ENCODE measurements at regions not wholly inside any gene's neighbourhood (a gene's known extent, or its start where the extent isn't known, plus 50 kb on each side); places are given as distances from the start of the nearest gene placed in this dataset.
A peak's percentile ranks its signal among the peaks of the same experiment; 100 is the strongest.

DNA sequence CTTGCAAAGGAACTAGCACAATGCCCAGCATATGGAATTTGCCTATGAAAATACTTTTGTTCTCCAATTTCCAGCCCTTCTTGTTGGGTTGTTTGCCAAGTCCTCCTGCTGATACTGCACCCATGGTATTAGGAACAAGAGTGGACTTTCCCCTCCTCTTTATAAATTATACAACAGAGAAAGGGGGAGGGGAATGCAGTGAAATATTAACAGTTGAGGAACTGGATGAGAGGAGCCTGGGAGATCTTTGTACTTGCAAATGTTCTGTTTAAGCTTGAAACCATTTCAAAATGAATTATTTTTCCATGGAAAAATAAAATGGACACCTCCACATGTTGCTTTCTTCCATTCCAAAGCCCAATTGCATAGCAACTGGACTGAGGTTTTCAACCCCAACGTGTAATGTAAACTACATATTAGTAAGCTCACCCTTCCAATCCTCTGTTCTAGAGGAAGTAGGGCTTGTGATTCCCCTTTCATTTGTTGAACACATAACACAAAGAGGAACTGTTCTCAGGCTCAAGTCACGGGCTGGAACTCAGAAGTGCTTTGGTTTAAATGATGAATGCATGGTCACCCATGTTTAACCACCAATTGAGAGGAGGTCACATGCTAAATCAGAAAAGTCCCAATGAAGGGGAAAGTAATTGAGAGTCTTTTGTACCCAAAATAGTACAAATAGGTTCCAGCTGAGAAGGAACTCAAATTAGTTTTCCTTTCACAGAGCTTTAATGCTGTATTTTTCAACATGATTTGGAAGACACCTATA lies 66.2 kb upstream of the ZC3H12C start:
- H3K4me3 ChIP-seq (ENCODE audit: low read depth, poor library complexity, severe bottlenecking), result no peak overlapping the region
- TF ChIP-seq, protein P1, sequence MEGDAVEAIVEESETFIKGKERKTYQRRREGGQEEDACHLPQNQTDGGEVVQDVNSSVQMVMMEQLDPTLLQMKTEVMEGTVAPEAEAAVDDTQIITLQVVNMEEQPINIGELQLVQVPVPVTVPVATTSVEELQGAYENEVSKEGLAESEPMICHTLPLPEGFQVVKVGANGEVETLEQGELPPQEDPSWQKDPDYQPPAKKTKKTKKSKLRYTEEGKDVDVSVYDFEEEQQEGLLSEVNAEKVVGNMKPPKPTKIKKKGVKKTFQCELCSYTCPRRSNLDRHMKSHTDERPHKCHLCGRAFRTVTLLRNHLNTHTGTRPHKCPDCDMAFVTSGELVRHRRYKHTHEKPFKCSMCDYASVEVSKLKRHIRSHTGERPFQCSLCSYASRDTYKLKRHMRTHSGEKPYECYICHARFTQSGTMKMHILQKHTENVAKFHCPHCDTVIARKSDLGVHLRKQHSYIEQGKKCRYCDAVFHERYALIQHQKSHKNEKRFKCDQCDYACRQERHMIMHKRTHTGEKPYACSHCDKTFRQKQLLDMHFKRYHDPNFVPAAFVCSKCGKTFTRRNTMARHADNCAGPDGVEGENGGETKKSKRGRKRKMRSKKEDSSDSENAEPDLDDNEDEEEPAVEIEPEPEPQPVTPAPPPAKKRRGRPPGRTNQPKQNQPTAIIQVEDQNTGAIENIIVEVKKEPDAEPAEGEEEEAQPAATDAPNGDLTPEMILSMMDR (IDR thresholded peaks at IDR 0.05), result no peak
- no peak for TF ChIP-seq POLR2A (IDR thresholded peaks at IDR 0.05)
- DNase-seq (ENCODE audit: low spot score in 2 of 2), result peak in 1 of 2 donors; percentile 37
- 65 to 76% methylated on average over 2 of the region's 2 CpGs for WGBS, 2 donors
- intact Hi-C loops (cut with DNase I; ENCODE audit: low total_unique reads), result no loop called here

DNA sequence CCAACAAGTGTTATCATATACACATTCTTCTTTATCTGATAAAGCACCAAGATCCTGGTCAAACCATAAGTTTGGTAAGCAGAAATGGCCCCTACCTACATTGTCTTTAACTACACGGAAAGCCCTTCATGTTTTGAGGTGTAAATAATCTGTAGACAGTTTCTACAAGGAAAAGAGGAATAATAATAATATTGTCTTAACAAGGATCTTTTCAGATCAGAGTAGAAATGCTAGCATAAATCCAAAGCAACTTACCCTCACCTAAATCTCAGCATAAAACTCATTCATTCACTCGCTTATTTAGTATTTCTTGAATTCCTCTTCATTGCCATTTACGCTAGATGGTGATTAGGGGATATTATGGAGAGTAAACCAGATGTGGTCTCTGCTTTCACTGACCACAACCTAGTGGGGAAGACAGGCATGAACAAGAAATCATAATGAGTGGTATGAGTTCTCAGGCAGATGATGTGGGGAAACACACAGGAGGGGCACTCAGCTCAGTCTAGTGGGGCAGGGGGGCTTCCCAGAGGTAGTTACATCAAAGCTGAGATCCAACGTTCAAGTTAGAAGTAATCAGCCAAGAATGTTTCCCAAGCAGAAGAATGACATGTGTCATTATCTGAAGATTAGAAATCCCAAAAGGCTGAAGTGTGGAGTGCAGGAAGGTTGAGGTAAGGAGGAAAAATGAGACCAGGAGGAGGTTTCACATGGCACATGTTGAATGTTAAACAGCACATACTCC lies 65.4 kb upstream of the ZC3H12C start:
- 69 to 77% methylated on average over 4 of the region's 4 CpGs for WGBS, 2 donors
- TF ChIP-seq POLR2A (IDR thresholded peaks at IDR 0.05), result no peak
- TF ChIP-seq, protein P1 (IDR thresholded peaks at IDR 0.05), result no peak
- no peak overlapping the region for H3K4me3 ChIP-seq (ENCODE audit: low read depth, poor library complexity, severe bottlenecking)
- intact Hi-C loops (cut with DNase I; ENCODE audit: low total_unique reads), result no loop called here
- DNase-seq (ENCODE audit: low spot score in 2 of 2), result no peak

DNA sequence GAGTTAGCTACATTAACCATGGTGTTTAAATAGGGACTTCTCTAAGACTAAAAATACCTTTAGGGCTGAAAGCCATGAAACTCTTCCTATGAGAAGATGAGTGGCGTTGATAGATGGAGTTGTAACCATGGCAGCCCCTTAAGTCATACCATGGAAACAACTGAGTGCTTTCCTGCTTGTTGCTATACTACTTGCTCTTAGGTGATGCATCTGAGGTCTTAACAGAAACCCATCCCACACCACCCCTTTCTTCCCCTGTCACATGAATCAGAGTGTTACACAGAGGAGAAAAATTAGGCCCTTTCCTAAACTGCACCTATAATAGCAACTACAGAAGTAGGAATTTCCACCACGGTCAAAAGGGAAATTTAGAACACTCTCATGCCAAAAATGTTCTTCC lies 64.3 kb upstream of the ZC3H12C start:
- 85 to 88% methylated on average over 2 of the region's 2 CpGs for WGBS, 2 donors
- no peak for TF ChIP-seq POLR2A (IDR thresholded peaks at IDR 0.05)
- TF ChIP-seq, protein P1 (IDR thresholded peaks at IDR 0.05), result no peak
- intact Hi-C loops (cut with DNase I; ENCODE audit: low total_unique reads), result no loop called here
- no peak overlapping the region for H3K4me3 ChIP-seq (ENCODE audit: low read depth, poor library complexity, severe bottlenecking)
- DNase-seq (ENCODE audit: low spot score in 2 of 2), result no peak

DNA sequence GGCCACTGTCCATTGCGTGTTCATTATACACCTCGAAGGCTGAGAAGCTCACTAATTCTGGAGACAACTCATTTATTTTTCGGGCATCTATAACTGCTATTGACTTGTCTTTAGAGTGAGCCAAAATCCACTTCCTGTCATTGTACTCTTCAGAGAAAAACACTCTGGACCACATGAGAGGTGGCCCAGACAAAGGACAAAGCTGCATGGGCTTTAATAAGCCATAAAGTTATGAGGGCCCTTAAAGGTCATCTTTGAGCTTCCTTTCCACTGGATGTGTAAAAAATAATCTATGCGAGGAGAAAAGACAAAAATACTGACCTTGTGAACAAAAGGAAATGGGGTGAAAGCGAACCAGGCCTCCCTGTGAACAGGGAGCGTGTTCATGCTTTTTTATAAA lies 63.5 kb upstream of the ZC3H12C start:
- no peak for DNase-seq (ENCODE audit: low spot score in 2 of 2)
- no peak overlapping the region for H3K4me3 ChIP-seq (ENCODE audit: low read depth, poor library complexity, severe bottlenecking)
- WGBS, 2 donors, result 78 to 87% methylated on average over 6 of the region's 6 CpGs
- no peak for TF ChIP-seq POLR2A (IDR thresholded peaks at IDR 0.05)
- TF ChIP-seq, protein P1 (IDR thresholded peaks at IDR 0.05), result no peak
- intact Hi-C loops (cut with DNase I; ENCODE audit: low total_unique reads), result no loop called here

DNA sequence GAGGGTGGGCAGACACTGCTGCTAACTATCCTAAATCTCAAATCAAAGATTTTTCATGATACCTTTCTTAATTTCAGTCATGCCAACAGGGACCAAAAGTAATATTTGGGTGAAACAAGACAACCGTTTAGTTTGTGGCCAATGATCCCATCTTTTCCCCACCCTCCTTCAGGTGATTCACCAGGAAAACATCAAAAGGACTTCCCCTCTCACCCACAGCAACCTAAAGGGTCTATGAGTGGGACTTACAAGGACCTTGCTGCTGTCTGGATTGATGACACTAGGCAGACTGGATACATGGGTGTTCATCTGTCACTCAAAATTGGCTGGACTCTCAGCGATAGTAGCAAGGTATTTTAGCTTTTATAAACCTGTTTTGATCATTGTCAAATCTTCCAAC lies 62.0 kb upstream of the ZC3H12C start:
- H3K4me3 ChIP-seq (ENCODE audit: low read depth, poor library complexity, severe bottlenecking), result no peak overlapping the region
- DNase-seq (ENCODE audit: low spot score in 2 of 2), result no peak
- TF ChIP-seq POLR2A (IDR thresholded peaks at IDR 0.05), result no peak
- TF ChIP-seq, protein P1 (IDR thresholded peaks at IDR 0.05), result no peak
- intact Hi-C loops (cut with DNase I; ENCODE audit: low total_unique reads), result no loop called here
- 61 to 76% methylated on average over 2 of the region's 2 CpGs for WGBS, 2 donors
